Heart left ventricle (tissue), 13 donors: ENCODE measurements at regions not wholly inside any gene's neighbourhood (a gene's known extent, or its start where the extent isn't known, plus 50 kb on each side); places are given as distances from the start of the nearest gene placed in this dataset.

ENCODE experiments used
- CTCF ChIP-seq, 12 donors: fragments of 200-600 bp; sonication (generic) in 4 of 12; IDR thresholded peaks; one replicate each; pipeline versions ENCODE4 v1.5.0 to v1.8.0; 2018 to 2022; ENCODE audit warnings: antibody characterized with exemption in 12 of 12, mild to moderate bottlenecking in 5 of 12
- POLR2A ChIP-seq, 2 donors: fragments of 450-650 bp; IDR thresholded peaks; one replicate each; pipeline ENCODE4 v1.6.1; 2017; ENCODE audit warnings: antibody characterized with exemption in 2 of 2, mild to moderate bottlenecking in 2 of 2, moderate library complexity in 2 of 2
- donor health status: ischemic (EF 13 %, LVEDD 7.1; RV severe dilation, severe dysfunction).
- donor health status: DM: no; HTN: yes; CAD: no.
- donor health status: DM: no; HTN: no; CAD: no.
- donor health status: ischemic (EF 25% LVEDD 6.9; RV normal size, moderate dysfunction).
- donor health status: ischemic (EF 25% LVEDD 5.7; RV mildly dilated, moderate dysfunction).
- donor health status: ischemic (EF 35%, LVEDD 5.7; RV mildly dilated, moderate dysfunction).
- donor health status: nonischemic (EF 11% LVEDD 7.7; RV severe dilation, severe dysfunction).
- donor health status: DM: yes; HTN: yes; CAD: no.
- donor health status: PGD.
- donor health status: ischemic (EF 29% LVEDD 5.4; RV normal size, mild dysfunction).
- donor health status: nonischemic (EF 23%, LVEDD 6.1; RV moderate dilation, normal function).

- no peak for TF ChIP-seq POLR2A (IDR thresholded peaks at IDR 0.05)
- no peak for TF ChIP-seq CTCF (IDR thresholded peaks at IDR 0.05)
These were observed 1002.4 kb upstream of the SEMA6D start for GRCh38 chr15:46714950-46715349.
